Spinal cord (tissue), 9 donors: ENCODE measurements at regions not wholly inside any gene's neighbourhood (a gene's known extent, or its start where the extent isn't known, plus 50 kb on each side); places are given as distances from the start of the nearest gene placed in this dataset.

Experiments used
- DNase-seq, 6 donors: peaks; one replicate each; pipeline versions ENCODE4 v3.0.0 to v3.0.0-alpha.2; 2013 to 2015; ENCODE audit warnings: low spot score in 6 of 6, low read depth in 4 of 6
- H3K27ac ChIP-seq: one replicate; pipeline ENCODE4 v1.5.1; 2013; ENCODE audit warnings: low read depth, low read length, control low read depth
- H3K27me3 ChIP-seq: one replicate; pipeline ENCODE4 v1.6.1; 2013; ENCODE audit warnings: low read length; ENCODE audit not compliant: control insufficient read depth, insufficient read depth
- H3K36me3 ChIP-seq: one replicate; pipeline ENCODE4 v1.6.1; 2013; ENCODE audit warnings: low read length; ENCODE audit not compliant: control insufficient read depth, insufficient read depth
- H3K4me1 ChIP-seq: one replicate; pipeline ENCODE4 v1.6.1; 2013; ENCODE audit warnings: low read length; ENCODE audit not compliant: control insufficient read depth, insufficient read depth
- H3K4me3 ChIP-seq: one replicate; pipeline ENCODE4 v1.5.1; 2013; ENCODE audit warnings: low read depth, low read length, control low read depth
- H3K9me3 ChIP-seq: one replicate; pipeline ENCODE4 v1.6.1; 2013; ENCODE audit warnings: low read length; ENCODE audit not compliant: control insufficient read depth, insufficient read depth
- WGBS: methylation state at CpG from one replicate; pipeline ENCODE4 v1.1.5; 2013; ENCODE audit warnings: missing lambda C conversion rate; ENCODE audit not compliant: insufficient coverage; 5-methylcytosine and 5-hydroxymethylcytosine counted together
- donor health status: healthy.

DNA sequence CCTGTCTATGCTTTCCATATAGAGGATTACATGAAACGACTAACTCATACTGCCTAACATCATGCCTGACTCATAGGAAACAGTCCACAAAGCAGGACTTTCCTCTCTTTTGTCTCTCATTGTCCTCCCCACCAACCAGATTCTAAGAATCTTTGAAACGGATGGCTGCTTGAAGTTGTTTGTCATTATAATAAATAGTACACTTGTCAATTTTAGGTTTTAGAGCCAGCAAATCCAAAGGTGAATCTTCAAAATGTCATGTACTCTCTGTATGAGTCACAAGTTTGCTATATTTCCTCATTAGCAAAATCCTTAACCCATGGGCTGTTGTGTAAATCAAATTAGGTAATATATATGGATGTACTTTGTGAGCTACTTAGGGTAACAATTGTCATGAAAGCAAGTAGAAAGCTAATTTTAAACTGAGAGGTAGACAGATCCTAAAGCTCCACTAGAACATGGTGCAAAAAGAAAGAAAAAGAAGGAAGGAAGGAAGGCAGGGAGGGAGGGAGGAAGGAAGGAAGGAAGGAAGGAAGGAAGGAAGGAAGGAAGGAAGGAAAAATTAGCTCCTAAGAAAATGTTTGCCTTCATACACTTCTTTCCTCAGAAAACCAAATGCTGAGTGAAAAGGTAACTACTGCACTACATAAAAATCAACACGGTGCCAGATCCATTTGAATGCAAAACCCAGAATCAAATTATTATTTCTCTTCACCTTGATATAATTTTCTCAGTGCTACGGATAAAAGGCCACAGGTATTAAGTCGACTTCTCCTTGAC is 129.5 kb upstream of the PRMT6 start:
- no peak for DNase-seq
- WGBS = 100% methylated on average over 1 of the region's 5 CpGs
- Histone ChIP-seq H3K27ac (no peak overlapping the region), H3K9me3 (no peaks in the 10 kb centered on the region), H3K4me1 (no peaks in the 10 kb centered on the region), H3K27me3 (no peaks in the 10 kb centered on the region), H3K4me3 (no peak overlapping the region), H3K36me3 (no peaks in the 10 kb centered on the region)

DNA sequence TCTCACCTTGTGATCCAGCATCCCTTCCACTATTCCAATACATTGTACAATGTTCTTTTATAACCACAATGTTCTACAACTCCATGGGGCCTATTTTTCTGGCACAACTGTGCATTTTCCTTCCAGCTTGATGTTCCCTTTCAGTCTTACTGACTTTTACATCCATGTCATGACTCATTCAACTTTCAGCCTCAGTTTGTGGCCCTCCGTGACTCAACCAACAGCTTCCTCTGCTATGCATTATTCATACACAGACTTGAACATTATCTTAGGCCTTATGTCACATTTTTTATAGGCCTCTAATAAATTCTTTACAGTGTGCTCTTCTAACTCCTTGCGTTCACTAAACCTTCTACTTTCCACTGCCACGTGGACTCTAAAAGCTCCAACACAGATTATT is 119.4 kb upstream of the PRMT6 start:
- WGBS = 62% methylated on average over 3 of the region's 3 CpGs
- H3K27ac ChIP-seq = no peak overlapping the region
- no peaks in the 10 kb centered on the region for H3K9me3 ChIP-seq
- H3K27me3 ChIP-seq = no peaks in the 10 kb centered on the region
- H3K4me3 ChIP-seq = no peak overlapping the region
- no peaks in the 10 kb centered on the region for H3K4me1 ChIP-seq
- H3K36me3 ChIP-seq = no peaks in the 10 kb centered on the region
- no peak for DNase-seq

DNA sequence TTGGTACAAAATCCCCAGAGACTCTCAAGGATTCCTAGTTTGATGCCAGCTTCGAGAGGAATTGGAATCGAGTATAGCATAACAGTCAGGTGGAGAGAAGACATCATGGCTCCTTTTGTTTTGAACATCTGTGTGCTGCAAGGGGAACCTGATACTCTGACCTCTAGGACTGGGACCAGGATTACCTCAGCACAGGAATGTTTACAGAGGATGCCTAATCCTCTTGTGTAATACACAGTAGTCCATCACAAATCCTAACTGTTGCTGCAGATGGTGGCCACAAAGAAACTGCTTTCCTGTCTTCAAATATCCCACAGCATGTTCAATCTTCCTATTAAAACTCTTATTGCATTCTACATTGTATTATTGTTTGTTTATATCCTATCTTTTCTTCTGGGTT is 111.8 kb upstream of the PRMT6 start:
- no peak for DNase-seq
- no peak overlapping the region for H3K4me3 ChIP-seq
- no peaks in the 10 kb centered on the region for H3K9me3 ChIP-seq
- no CpG with 5 or more reads among the region's 2 CpGs for WGBS
- H3K4me1 ChIP-seq = no peaks in the 10 kb centered on the region
- no peaks in the 10 kb centered on the region for H3K27me3 ChIP-seq
- no peak overlapping the region for H3K27ac ChIP-seq
- no peaks in the 10 kb centered on the region for H3K36me3 ChIP-seq

DNA sequence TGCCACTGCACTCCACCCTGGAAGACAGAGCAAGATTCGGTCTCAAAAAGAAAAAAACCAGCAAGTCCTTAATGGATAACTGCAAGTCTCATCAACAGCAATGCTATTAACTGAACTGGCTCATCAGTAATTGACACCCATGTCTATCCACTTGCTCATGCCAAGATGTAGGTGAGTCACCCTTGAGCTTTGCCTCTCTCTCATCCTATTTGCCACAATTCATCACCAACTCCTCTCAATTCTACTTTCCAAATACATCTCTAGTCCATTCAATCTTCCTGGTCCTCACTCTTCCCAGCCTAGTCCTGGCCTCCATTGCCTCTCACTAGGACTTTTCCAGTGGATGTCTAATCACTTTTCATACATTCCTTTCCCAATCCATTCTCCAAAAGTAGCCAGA is 103.7 kb upstream of the PRMT6 start:
- Histone ChIP-seq H3K36me3 (no peaks in the 10 kb centered on the region), H3K27ac (no peak overlapping the region), H3K4me3 (no peak overlapping the region), H3K9me3 (no peaks in the 10 kb centered on the region), H3K27me3 (no peaks in the 10 kb centered on the region), H3K4me1 (no peaks in the 10 kb centered on the region)
- DNase-seq = no peak
- WGBS = 88% methylated on average over 1 of the region's 1 CpG

DNA sequence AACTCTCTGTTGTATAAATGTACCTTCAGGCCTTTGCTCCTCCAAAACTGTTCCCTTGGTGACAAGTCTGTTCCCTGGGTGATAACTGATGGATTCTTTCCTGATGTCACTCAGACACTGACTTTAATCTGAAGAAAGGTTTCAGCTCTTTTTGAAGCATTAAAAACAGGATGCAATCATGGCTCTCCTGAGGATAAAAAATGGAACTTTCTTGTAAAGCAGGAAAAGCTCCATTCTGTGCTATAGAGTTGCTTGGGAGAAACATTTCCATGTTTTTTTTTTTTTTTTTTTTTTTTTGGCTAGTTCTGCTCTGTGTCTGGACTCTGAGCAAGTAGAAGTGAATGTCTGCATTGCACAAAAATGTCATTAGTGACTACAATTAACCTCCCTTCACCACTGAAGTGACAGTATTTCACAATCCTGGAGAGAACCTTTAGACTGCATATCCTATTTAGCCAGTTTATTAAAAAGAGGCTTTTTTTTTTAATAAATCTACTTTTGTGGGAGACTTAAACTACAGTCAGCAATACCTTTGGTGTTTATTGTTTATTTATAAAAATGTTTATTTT is 101.7 kb upstream of the PRMT6 start:
- H3K4me1 ChIP-seq = no peaks in the 10 kb centered on the region
- no peaks in the 10 kb centered on the region for H3K36me3 ChIP-seq
- H3K27ac ChIP-seq = no peak overlapping the region
- no peaks in the 10 kb centered on the region for H3K27me3 ChIP-seq
- peak in 1 of 6 donors; percentile 11 for DNase-seq
- H3K9me3 ChIP-seq = no peaks in the 10 kb centered on the region
- H3K4me3 ChIP-seq = no peak overlapping the region

DNA sequence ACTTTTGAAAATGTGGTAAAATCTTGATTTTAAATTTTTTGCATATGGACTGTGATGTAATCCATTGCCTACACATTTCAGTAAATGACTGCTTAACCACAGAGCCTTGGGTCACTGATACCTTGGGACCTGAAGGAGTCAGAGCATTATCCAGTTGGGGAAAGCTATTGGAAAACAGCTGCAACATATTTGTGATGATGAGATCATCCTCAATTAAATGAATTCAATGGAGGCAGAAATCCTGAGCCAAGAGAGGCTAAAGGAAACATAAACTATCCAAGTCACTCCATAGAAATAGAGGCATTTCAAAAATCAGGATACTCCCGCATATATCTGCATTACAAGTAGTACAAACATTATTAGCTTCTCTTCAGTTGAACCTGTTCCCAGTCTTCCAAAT is 99.8 kb upstream of the PRMT6 start:
- Histone ChIP-seq H3K27ac (no peak overlapping the region), H3K36me3 (no peaks in the 10 kb centered on the region), H3K4me3 (no peak overlapping the region), H3K4me1 (no peaks in the 10 kb centered on the region), H3K9me3 (no peaks in the 10 kb centered on the region), H3K27me3 (no peaks in the 10 kb centered on the region)
- WGBS = 80% methylated on average over 1 of the region's 1 CpG
- no peak for DNase-seq

DNA sequence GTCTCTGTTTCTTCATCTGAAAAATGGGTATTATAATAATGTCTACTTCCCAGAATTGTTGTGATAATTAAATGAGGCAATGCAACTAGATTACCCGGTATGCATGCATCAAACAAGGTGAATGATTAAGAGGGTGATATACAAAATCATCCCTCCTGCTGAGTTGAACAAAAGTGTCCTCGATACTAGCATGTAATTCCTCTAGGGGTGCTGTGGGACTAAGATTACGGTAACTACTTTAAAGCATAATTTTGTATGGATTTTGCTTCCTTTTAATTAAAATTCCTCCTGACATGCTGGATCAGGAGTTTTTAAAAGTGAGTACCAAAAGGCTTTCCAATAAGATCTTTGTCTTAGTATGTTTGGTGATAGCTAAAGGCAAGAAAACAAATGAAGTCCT is 98.7 kb upstream of the PRMT6 start:
- H3K9me3 ChIP-seq = no peaks in the 10 kb centered on the region
- no peak overlapping the region for H3K27ac ChIP-seq
- H3K4me1 ChIP-seq = no peaks in the 10 kb centered on the region
- no CpG with 5 or more reads among the region's 3 CpGs for WGBS
- no peaks in the 10 kb centered on the region for H3K27me3 ChIP-seq
- no peak overlapping the region for H3K4me3 ChIP-seq
- no peaks in the 10 kb centered on the region for H3K36me3 ChIP-seq
- no peak for DNase-seq

DNA sequence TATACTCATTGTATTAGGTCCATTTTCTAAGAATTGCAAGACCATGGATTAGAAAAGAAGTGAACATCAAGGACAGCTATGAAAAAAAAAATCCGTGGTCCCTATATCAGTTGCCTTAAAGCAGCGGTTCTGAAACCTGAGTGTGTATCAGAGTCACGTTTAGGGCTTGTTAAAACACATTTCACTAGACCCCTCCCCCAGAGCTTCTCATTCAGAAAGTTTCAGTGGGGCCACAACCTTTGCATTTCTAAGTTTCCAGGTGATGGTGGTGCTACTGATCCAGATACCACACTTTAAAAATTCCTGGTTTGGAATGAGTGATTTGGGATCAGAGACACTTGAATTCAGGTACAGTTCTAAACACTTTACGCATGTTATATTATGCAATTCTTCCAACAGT is 96.1 kb upstream of the PRMT6 start:
- WGBS = 0% methylated on average over 1 of the region's 4 CpGs
- H3K9me3 ChIP-seq = no peaks in the 10 kb centered on the region
- H3K27ac ChIP-seq = no peak overlapping the region
- H3K36me3 ChIP-seq = no peaks in the 10 kb centered on the region
- DNase-seq = no peak
- no peaks in the 10 kb centered on the region for H3K27me3 ChIP-seq
- no peaks in the 10 kb centered on the region for H3K4me1 ChIP-seq
- H3K4me3 ChIP-seq = no peak overlapping the region

DNA sequence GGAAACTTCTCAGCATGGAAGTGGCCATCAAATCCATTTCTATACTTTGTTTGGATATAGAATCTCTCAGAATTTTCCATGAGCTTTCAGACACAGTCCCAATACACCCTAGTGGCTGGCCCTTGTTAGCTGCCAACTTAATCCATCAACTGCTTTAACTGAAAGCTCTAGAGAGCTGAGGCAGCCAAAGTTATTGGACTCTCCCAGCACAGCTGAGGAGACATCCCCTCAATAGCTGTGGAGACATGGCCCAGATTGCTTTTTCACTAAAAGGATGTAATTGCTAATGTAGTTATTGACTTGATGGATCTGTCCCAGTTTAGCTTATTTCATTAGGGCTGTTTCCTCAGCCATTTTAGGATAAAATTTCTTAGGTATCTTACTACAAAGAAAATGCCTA is 94.8 kb upstream of the PRMT6 start:
- Histone ChIP-seq H3K36me3 (no peaks in the 10 kb centered on the region), H3K27ac (no peak overlapping the region), H3K27me3 (no peaks in the 10 kb centered on the region), H3K9me3 (no peaks in the 10 kb centered on the region), H3K4me3 (no peak overlapping the region), H3K4me1 (no peaks in the 10 kb centered on the region)
- DNase-seq = no peak

DNA sequence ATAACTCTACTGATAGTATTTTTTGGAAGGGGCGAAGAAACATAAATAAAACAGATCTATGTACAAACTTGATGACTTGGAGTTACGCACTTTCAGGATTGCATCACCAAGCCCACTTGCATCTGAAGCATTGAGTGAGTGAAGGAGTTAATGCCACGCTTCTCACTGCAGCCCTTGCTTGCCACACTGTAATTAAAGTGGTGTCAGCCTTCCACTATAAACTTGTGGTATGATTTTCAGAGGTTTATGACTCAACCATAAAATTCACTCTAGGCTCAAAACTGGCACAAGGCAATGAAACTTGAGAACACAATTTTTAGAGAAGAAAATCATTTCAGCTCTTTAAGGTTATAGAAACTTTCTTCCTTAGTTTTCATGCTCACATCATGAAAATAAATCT is 93.9 kb upstream of the PRMT6 start:
- H3K27ac ChIP-seq = no peak overlapping the region
- no peak for DNase-seq
- no peak overlapping the region for H3K4me3 ChIP-seq
- H3K36me3 ChIP-seq = no peaks in the 10 kb centered on the region
- H3K4me1 ChIP-seq = no peaks in the 10 kb centered on the region
- H3K27me3 ChIP-seq = no peaks in the 10 kb centered on the region
- no CpG with 5 or more reads among the region's 3 CpGs for WGBS
- no peaks in the 10 kb centered on the region for H3K9me3 ChIP-seq
